H9 (cell line): ENCODE measurements at regions not wholly inside any gene's neighbourhood (a gene's known extent, or its start where the extent isn't known, plus 50 kb on each side); places are given as distances from the start of the nearest gene placed in this dataset.

Experiments
- DNase-seq: peaks from one replicate; pipeline ENCODE4 v3.0.0-alpha.2; 2017
- H2AFZ ChIP-seq: one replicate; pipeline ENCODE4 v1.6.1; 2013; ENCODE audit warnings: mild to moderate bottlenecking, low read length, control low read depth, moderate library complexity
- H2AK5ac ChIP-seq: 2 replicates; pipeline ENCODE4 v1.6.1; 2013; ENCODE audit warnings: low read length, control low read depth, mixed read lengths; ENCODE audit not compliant: insufficient read length
- H2BK120ac ChIP-seq: one replicate; pipeline ENCODE4 v1.6.1; 2013; ENCODE audit warnings: low read depth, mild to moderate bottlenecking, low read length, control low read depth, inconsistent platforms; ENCODE audit not compliant: poor library complexity, severe bottlenecking
- H2BK12ac ChIP-seq: 2 replicates; pipeline ENCODE4 v1.6.1; 2013; ENCODE audit warnings: low read length, control low read depth, mixed read lengths, low read depth; ENCODE audit not compliant: insufficient read length
- H2BK15ac ChIP-seq: 2 replicates; pipeline ENCODE4 v1.6.1; 2013; ENCODE audit warnings: low read depth, low read length, control low read depth
- H2BK20ac ChIP-seq: one replicate; pipeline ENCODE4 v1.6.1; 2013; ENCODE audit warnings: low read depth, mild to moderate bottlenecking, low read length, control low read depth, inconsistent platforms; ENCODE audit not compliant: poor library complexity, severe bottlenecking
- H2BK5ac ChIP-seq: 2 replicates; pipeline ENCODE4 v1.6.1; 2013; ENCODE audit warnings: low read length, control low read depth, mixed read lengths; ENCODE audit not compliant: insufficient read length
- H3K14ac ChIP-seq: 2 replicates; pipeline ENCODE4 v1.6.1; 2013; ENCODE audit warnings: low read length, control low read depth; ENCODE audit not compliant: insufficient read depth
- H3K18ac ChIP-seq: 2 replicates; pipeline ENCODE4 v1.6.1; 2013; ENCODE audit warnings: low read depth, mild to moderate bottlenecking, mixed read lengths, low read length, control low read depth; ENCODE audit not compliant: insufficient read length
- H3K23ac ChIP-seq: 2 replicates; pipeline ENCODE4 v1.6.1; 2013; ENCODE audit warnings: low read length, control low read depth, mixed read lengths, low read depth; ENCODE audit not compliant: insufficient read length
- H3K23me2 ChIP-seq: 2 replicates; pipeline ENCODE4 v1.6.1; 2013; ENCODE audit warnings: low read depth, mild to moderate bottlenecking, mixed read lengths, low read length, control low read depth; ENCODE audit not compliant: insufficient read length, poor library complexity, severe bottlenecking
- H3K27ac ChIP-seq: 2 replicates; pipeline ENCODE4 v1.5.1; 2013; ENCODE audit warnings: low read length, control low read depth, mixed read lengths, low read depth; ENCODE audit not compliant: insufficient read length
- H3K27me3 ChIP-seq: 2 replicates; pipeline ENCODE4 v1.6.1; 2013; ENCODE audit warnings: low read length, control low read depth, inconsistent platforms; ENCODE audit not compliant: insufficient read depth
- H3K4ac ChIP-seq: 2 replicates; pipeline ENCODE4 v1.6.1; 2013; ENCODE audit warnings: low read depth, mild to moderate bottlenecking, control low read depth, inconsistent platforms, low read length, moderate library complexity
- H3K4me1 ChIP-seq: 2 replicates; pipeline ENCODE4 v1.6.1; 2013; ENCODE audit warnings: low read length, control low read depth, inconsistent platforms; ENCODE audit not compliant: insufficient read depth
- H3K4me2 ChIP-seq: 2 replicates; pipeline ENCODE4 v1.6.1; 2013; ENCODE audit warnings: low read length, control low read depth, mixed read lengths; ENCODE audit not compliant: insufficient read length, insufficient read depth
- H3K56ac ChIP-seq: 2 replicates; pipeline ENCODE4 v1.6.1; 2013; ENCODE audit warnings: low read depth, mild to moderate bottlenecking, mixed read lengths, low read length, control low read depth; ENCODE audit not compliant: insufficient read length
- H3K79me1 ChIP-seq: 2 replicates; pipeline ENCODE4 v1.6.1; 2013; ENCODE audit warnings: low read depth, mild to moderate bottlenecking, moderate library complexity, low read length, control low read depth, inconsistent platforms; ENCODE audit not compliant: insufficient read depth, poor library complexity, severe bottlenecking
- H3K79me2 ChIP-seq: 2 replicates; pipeline ENCODE4 v1.6.1; 2013; ENCODE audit warnings: low read length, control low read depth, inconsistent platforms; ENCODE audit not compliant: insufficient read depth
- H3K9ac ChIP-seq: 2 replicates; pipeline ENCODE4 v1.6.1; 2013; ENCODE audit warnings: low read length, control low read depth, mixed read lengths; ENCODE audit not compliant: insufficient read length; ENCODE audit errors: extremely low read depth
- H3K9me3 ChIP-seq: one replicate; pipeline ENCODE4 v1.6.1; 2013; ENCODE audit warnings: low read depth, low read length, inconsistent platforms; ENCODE audit not compliant: control insufficient read depth
- H3T11ph ChIP-seq: one replicate; pipeline ENCODE4 v1.6.1; 2013; ENCODE audit warnings: mild to moderate bottlenecking, low read length, control low read depth, inconsistent platforms
- H4K20me1 ChIP-seq: one replicate; pipeline ENCODE4 v1.6.1; 2013; ENCODE audit not compliant: control insufficient read depth, insufficient read length, insufficient read depth
- H4K5ac ChIP-seq: 2 replicates; pipeline ENCODE4 v1.6.1; 2013; ENCODE audit warnings: low read depth, mild to moderate bottlenecking, mixed read lengths, low read length, control low read depth; ENCODE audit not compliant: insufficient read length
- H4K8ac ChIP-seq: replicated peaks from 2 replicates; pipeline ENCODE4 v1.6.1; 2013; ENCODE audit warnings: low read length, control low read depth, mixed read lengths, low read depth; ENCODE audit not compliant: insufficient read length
- H4K91ac ChIP-seq: 2 replicates; pipeline ENCODE4 v1.6.1; 2013; ENCODE audit warnings: low read depth, mild to moderate bottlenecking, moderate library complexity, mixed read lengths, low read length, control low read depth; ENCODE audit not compliant: insufficient read length
- H3K27ac Mint-ChIP-seq, 3 experiments: 2 replicates in 2 of 3; 3 replicates in 1 of 3; pipeline ENCODE4 v1.8.0; 2020 to 2021; ENCODE audit warnings: mixed read lengths in 3 of 3, mild to moderate bottlenecking in 1 of 3, moderate library complexity in 1 of 3
- H3K27me3 Mint-ChIP-seq: 2 replicates; pipeline ENCODE4 v1.8.0; 2021; ENCODE audit warnings: low read depth, mild to moderate bottlenecking, moderate library complexity, mixed read lengths
- H3K36me3 Mint-ChIP-seq, 3 experiments: 2 replicates in 2 of 3; 3 replicates in 1 of 3; pipeline ENCODE4 v1.8.0; 2020 to 2021; ENCODE audit warnings: low read depth in 3 of 3, mixed read lengths in 3 of 3; ENCODE audit not compliant: insufficient read depth in 1 of 3
- H3K4me1 Mint-ChIP-seq, 2 experiments: 2 replicates each; pipeline ENCODE4 v1.8.0; 2020; ENCODE audit warnings: mixed read lengths in 2 of 2
- H3K4me3 Mint-ChIP-seq, 2 experiments: 2 replicates in 1 of 2; 3 replicates in 1 of 2; pipeline ENCODE4 v1.8.0; 2020 to 2021; ENCODE audit warnings: mild to moderate bottlenecking in 2 of 2, mixed read lengths in 2 of 2, moderate library complexity in 1 of 2
- H3K9me3 Mint-ChIP-seq, 2 experiments: 2 replicates in 1 of 2; 3 replicates in 1 of 2; pipeline ENCODE4 v1.8.0; 2020; ENCODE audit warnings: mild to moderate bottlenecking in 2 of 2, mixed read lengths in 2 of 2, moderate library complexity in 1 of 2
- CTCF ChIP-seq: fragments of 200-600 bp; sonication (generic); conservative IDR thresholded peaks from 3 replicates; pipeline ENCODE4 v1.8.0; 2021; ENCODE audit warnings: antibody characterized with exemption, mild to moderate bottlenecking
- WGBS: extraction: QIAGEN DNeasy Blood & Tissue Kit; methylation state at CpG from one replicate; pipeline ENCODE4 v1.1.7; 2013; ENCODE audit warnings: missing lambda C conversion rate, low lambda C conversion rate, mixed read lengths; ENCODE audit not compliant: insufficient read length; ENCODE audit errors: extremely low coverage; 5-methylcytosine and 5-hydroxymethylcytosine counted together

DNA sequence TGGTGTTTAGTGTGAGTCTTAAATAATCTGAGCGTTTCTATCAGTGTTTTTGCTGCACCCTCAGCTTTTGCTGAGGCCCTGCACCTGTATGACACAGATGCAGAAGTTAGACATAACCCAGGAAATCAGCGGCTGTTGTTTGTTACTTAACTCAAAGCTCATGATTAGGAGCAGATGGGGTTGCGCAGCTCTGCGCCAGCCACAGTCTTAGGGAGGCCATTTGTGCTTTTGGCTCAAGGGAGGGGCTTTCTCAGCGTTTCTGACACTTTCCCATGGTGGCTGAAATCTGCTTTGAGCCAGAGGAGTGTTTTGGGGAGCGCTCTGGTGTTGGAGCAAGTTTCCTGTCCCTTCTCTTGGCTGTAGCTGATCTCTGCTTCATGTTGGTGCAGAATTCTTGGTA is 433.8 kb downstream of the NAF1 start:
- TF ChIP-seq CTCF: no peak
- H3K23ac ChIP-seq: no peak overlapping the region
- H2BK5ac ChIP-seq: no peak overlapping the region
- H3K27me3 ChIP-seq: no peaks in the 10 kb centered on the region
- H3K9ac ChIP-seq: no peak overlapping the region
- H3K4me1 ChIP-seq: no peaks in the 10 kb centered on the region
- H3K14ac ChIP-seq: no peak overlapping the region
- WGBS: no CpG with 5 or more reads among the region's 6 CpGs
- no peak overlapping the region for H2BK12ac ChIP-seq
- H3K27ac ChIP-seq: no peak overlapping the region
- H3K36me3 Mint-ChIP-seq: no peaks in the 10 kb centered on the region
- H4K5ac ChIP-seq: no peak overlapping the region
- H4K20me1 ChIP-seq: no peaks in the 10 kb centered on the region
- no peak overlapping the region for H3K56ac ChIP-seq
- H2BK20ac ChIP-seq: no peak overlapping the region
- H2AK5ac ChIP-seq: no peak overlapping the region
- H3K9me3 ChIP-seq: no peaks in the 10 kb centered on the region
- no peaks in the 10 kb centered on the region for H3K9me3 Mint-ChIP-seq
- H3K27me3 Mint-ChIP-seq: no peaks in the 10 kb centered on the region
- H3K4me2 ChIP-seq: no peak overlapping the region
- H2BK15ac ChIP-seq: no peak overlapping the region
- H2AFZ ChIP-seq: no peak overlapping the region
- no peaks in the 10 kb centered on the region for H3K79me1 ChIP-seq
- no peak overlapping the region for H3K4me3 Mint-ChIP-seq
- no peak overlapping the region for H3K4ac ChIP-seq
- no peaks in the 10 kb centered on the region for H3K23me2 ChIP-seq
- H3K27ac Mint-ChIP-seq: 0 out of 7 replicates have a peak overlapping the region, but pooled peaks of 1 of the 3 experiments have one; percentile 10
- DNase-seq: no peak
- H3K4me1 Mint-ChIP-seq: no peaks in the 10 kb centered on the region
- no peak overlapping the region for H3T11ph ChIP-seq
- H2BK120ac ChIP-seq: no peak overlapping the region
- H4K91ac ChIP-seq: no peak overlapping the region
- H4K8ac ChIP-seq: no peak overlapping the region
- no peak overlapping the region for H3K18ac ChIP-seq
- H3K79me2 ChIP-seq: no peaks in the 10 kb centered on the region
